HepG2 (cell line): ENCODE measurements at regions not wholly inside any gene's neighbourhood (a gene's known extent, or its start where the extent isn't known, plus 50 kb on each side); places are given as distances from the start of the nearest gene placed in this dataset.

Experiments used
- EP300 ChIP-seq, 3 experiments: sonication (generic) in 1 of 3; formaldehyde crosslinking in 1 of 3; IDR thresholded peaks; 2 replicates each; pipeline versions ENCODE4 v1.5.1 to v1.6.1; 2011 to 2020; ENCODE audit warnings: low read depth in 2 of 3, low read length in 2 of 3, borderline replicate concordance in 1 of 3, improper control_type of control experiment in 1 of 3, mild to moderate bottlenecking in 1 of 3, missing genetic modification reagents in 1 of 3, moderate library complexity in 1 of 3
- GATAD2A ChIP-seq: IDR thresholded peaks from 2 replicates; pipeline ENCODE4 v1.6.1; 2016
- HINFP ChIP-seq: sonication (generic); formaldehyde crosslinking; IDR thresholded peaks from 2 replicates; pipeline ENCODE4 v1.4.0; 2020; ENCODE audit warnings: low read depth, mild to moderate bottlenecking, missing genetic modification reagents
- HMGXB3 ChIP-seq: sonication (generic); formaldehyde crosslinking; IDR thresholded peaks from 2 replicates; pipeline ENCODE4 v1.4.0; 2020; ENCODE audit warnings: missing genetic modification reagents, borderline replicate concordance
- SMARCE1 ChIP-seq: fragments of 450-650 bp; IDR thresholded peaks from 2 replicates; pipeline ENCODE4 v1.6.1; 2017; ENCODE audit warnings: borderline replicate concordance
- TIGD3 ChIP-seq: sonication (generic); formaldehyde crosslinking; IDR thresholded peaks from 2 replicates; pipeline ENCODE4 v1.5.1; 2020; ENCODE audit warnings: mild to moderate bottlenecking, missing genetic modification reagents, borderline replicate concordance
- TRIM22 ChIP-seq: fragments of 450-650 bp; IDR thresholded peaks from 2 replicates; pipeline ENCODE4 v1.6.1; 2017
- ZNF646 ChIP-seq: sonication (generic); formaldehyde crosslinking; IDR thresholded peaks from 2 replicates; pipeline ENCODE4 v1.9.0; 2021; ENCODE audit warnings: mild to moderate bottlenecking, missing genetic modification reagents
- ZNF788 ChIP-seq: sonication (generic); formaldehyde crosslinking; IDR thresholded peaks from 2 replicates; pipeline ENCODE4 v1.5.0; 2020; ENCODE audit warnings: mild to moderate bottlenecking, missing genetic modification reagents, borderline replicate concordance

- TF ChIP-seq ZNF646 (CRISPR knock-in tag) (no peak), TIGD3 (CRISPR knock-in tag) (no peak), HMGXB3 (CRISPR knock-in tag) (no peak), SMARCE1 (no peak), EP300 (IDR thresholded peaks at IDR 0.05; ENCODE audit: low read depth in 2 of 2, low read length in 2 of 2) (peak; percentile 33 to 54; a peak in 2 of 4 replicates), EP300 (CRISPR knock-in tag; IDR thresholded peaks at IDR 0.05; ENCODE audit: borderline replicate concordance) (no peak), ZNF788 (CRISPR knock-in tag) (peak; percentile 45; the same call in 1 of the 2 replicates), TRIM22 (no peak), GATAD2A (CRISPR knock-in tag) (peak; percentile 43; the same call in 1 of the 2 replicates), HINFP (CRISPR knock-in tag) (no peak)
Observed at GRCh38 chr22:22061085-22062077, 78.8 kb upstream of the TOP3B start (continued).
